ENCODE measurements at regions not wholly inside any gene's neighbourhood (a gene's known extent, or its start where the extent isn't known, plus 50 kb on each side); places are given as distances from the start of the nearest gene placed in this dataset.
A peak's percentile ranks its signal among the peaks of the same experiment; 100 is the strongest.

DNA sequence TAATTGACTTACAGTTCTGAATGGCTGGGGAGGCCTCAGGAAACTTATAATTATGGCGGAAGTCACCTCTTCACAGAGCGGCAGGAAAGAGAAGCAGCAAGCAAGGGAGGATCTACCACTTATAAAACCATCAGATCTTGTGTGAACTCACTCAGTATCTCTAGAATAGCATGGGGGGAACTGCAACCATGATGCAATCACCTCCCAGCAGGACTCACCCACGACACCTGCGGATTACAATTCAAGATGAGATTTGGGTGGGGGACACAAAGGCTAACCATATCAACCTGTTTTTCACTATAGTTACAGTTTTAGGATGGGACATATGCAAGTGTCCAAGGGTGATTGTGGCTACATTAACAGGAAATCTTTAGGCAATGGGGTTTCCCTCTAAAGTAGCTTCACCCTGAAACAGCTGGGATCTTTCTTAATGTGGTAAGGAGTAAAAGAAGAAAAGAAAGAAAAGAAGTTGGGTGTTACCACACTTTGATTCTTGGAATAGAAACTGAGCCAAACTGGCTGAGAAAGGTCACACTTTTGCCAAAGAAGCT lies 453.8 kb downstream of the OTOL1 start:
- TF ChIP-seq, protein P1, sequence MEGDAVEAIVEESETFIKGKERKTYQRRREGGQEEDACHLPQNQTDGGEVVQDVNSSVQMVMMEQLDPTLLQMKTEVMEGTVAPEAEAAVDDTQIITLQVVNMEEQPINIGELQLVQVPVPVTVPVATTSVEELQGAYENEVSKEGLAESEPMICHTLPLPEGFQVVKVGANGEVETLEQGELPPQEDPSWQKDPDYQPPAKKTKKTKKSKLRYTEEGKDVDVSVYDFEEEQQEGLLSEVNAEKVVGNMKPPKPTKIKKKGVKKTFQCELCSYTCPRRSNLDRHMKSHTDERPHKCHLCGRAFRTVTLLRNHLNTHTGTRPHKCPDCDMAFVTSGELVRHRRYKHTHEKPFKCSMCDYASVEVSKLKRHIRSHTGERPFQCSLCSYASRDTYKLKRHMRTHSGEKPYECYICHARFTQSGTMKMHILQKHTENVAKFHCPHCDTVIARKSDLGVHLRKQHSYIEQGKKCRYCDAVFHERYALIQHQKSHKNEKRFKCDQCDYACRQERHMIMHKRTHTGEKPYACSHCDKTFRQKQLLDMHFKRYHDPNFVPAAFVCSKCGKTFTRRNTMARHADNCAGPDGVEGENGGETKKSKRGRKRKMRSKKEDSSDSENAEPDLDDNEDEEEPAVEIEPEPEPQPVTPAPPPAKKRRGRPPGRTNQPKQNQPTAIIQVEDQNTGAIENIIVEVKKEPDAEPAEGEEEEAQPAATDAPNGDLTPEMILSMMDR (IDR thresholded peaks at IDR 0.05; ENCODE audit: insufficient read depth, low read depth, low read length, missing control alignments): no peak
- H3K4me3 ChIP-seq (ENCODE audit: low read depth, low read length): no peak overlapping the region
- no peak for DNase-seq (ENCODE audit: low read depth)

DNA sequence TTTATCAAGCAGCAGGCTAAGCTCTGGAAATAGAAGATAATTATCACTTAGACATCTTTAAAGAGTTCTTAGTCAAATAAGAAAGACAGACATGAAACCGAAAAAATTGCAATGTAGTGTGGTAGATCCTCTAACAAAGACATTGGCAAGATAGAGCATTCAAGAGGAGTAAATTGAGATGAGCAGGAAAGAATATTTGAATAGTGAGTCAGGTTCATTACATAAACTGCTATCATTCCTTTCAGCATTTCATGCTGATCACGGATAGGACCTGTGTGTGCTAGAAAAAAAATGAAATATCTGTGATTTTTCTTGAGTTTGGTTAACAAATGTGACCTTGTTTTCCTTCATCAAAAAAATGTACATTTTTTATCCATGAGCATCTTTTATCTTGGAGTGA lies 460.9 kb downstream of the OTOL1 start:
- TF ChIP-seq, protein P1 (IDR thresholded peaks at IDR 0.05; ENCODE audit: insufficient read depth, low read depth, low read length, missing control alignments): no peak

DNA sequence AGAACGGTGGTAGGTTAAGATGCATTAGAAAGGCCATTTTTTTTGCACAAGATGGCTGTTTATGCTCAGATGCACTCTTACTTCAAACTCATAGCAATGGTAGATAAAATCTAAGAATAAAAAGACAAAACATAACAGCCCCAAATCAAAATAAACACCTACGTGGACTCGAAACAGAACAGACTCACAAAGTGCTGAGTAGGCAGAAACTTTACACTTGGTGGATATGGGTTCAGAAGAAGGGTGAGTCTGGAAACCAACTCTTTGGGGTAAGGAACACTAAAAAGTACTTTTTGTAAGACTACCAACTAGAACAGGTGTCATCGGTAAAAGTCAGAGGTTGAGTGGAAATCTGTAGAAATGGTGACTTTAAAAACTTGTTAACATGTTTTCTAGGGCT lies 468.2 kb downstream of the OTOL1 start:
- no peak overlapping the region for H3K4me3 ChIP-seq (ENCODE audit: low read depth, low read length)
- TF ChIP-seq, protein P1 (IDR thresholded peaks at IDR 0.05; ENCODE audit: insufficient read depth, low read depth, low read length, missing control alignments): no peak
- DNase-seq (ENCODE audit: low read depth): no peak

More for the DNA sequence above, 460.9 kb downstream of the OTOL1 start:
- H3K4me3 ChIP-seq (ENCODE audit: low read depth, low read length): no peak overlapping the region
- no peak for DNase-seq (ENCODE audit: low read depth)

DNA sequence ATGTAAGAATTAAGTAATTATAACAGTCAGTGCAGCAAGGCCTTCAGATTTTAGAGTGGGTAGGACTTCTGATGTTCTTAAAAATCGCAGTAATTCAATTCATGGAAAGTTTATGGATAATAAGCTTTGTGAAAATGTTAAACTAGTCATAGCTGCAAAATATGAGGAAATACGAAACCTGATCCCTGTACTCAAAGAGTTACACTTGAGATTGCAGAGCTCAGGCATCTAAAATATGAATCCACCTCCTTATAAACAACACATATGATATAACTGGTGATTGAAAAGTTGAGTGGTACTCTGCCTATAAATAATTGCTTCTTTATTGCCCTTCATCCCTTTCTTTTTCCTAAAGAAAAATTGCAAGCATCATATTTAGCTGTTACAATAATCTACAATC lies 473.3 kb downstream of the OTOL1 start:
- TF ChIP-seq, protein P1 (IDR thresholded peaks at IDR 0.05; ENCODE audit: insufficient read depth, low read depth, low read length, missing control alignments): no peak
- no peak for DNase-seq (ENCODE audit: low read depth)
- H3K4me3 ChIP-seq (ENCODE audit: low read depth, low read length): no peak overlapping the region

DNA sequence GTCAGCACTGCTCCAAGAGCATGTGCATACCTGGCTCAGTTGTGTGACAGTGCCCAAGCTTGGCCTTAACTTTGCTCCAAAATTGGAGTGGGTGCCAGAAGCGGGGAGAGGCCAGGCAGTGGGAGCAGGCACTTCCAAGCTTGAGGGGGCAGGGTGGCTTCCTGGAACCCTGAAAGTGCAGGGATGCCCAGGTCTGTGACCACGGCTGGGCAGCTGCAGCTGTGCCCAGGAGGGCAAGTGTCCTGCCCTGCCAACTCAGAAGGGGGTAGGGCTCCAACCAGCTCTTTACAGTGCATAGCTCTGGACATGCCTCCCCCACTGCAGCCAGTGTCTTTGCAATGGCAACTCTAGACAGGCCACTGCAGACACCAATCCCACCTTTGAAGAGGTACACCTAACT lies 478.6 kb downstream of the OTOL1 start:
- TF ChIP-seq, protein P1 (IDR thresholded peaks at IDR 0.05; ENCODE audit: insufficient read depth, low read depth, low read length, missing control alignments): no peak
- no peak overlapping the region for H3K4me3 ChIP-seq (ENCODE audit: low read depth, low read length)
- no peak for DNase-seq (ENCODE audit: low read depth)

DNA sequence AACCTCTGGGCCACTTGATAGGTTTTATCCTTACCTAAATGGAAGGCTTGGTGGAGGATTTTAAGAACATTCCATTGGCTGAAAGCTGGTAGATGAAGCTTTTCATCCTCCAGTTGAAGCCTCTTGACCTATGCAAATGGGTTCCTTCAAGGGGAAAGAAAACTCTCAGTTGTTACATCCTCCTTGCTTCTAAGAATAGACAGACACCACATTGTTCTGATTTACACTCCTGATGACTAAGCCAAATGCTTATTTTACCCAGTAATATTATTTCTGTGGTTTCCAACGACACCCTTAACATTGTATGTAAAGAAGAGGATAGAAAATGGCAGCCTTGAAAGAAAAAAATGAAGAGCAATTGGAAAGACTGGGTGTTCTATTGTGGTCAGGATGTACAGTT lies 480.5 kb downstream of the OTOL1 start:
- no peak overlapping the region for H3K4me3 ChIP-seq (ENCODE audit: low read depth, low read length)
- DNase-seq (ENCODE audit: low read depth): peak; percentile 12
- TF ChIP-seq, protein P1 (IDR thresholded peaks at IDR 0.05; ENCODE audit: insufficient read depth, low read depth, low read length, missing control alignments): no peak

DNA sequence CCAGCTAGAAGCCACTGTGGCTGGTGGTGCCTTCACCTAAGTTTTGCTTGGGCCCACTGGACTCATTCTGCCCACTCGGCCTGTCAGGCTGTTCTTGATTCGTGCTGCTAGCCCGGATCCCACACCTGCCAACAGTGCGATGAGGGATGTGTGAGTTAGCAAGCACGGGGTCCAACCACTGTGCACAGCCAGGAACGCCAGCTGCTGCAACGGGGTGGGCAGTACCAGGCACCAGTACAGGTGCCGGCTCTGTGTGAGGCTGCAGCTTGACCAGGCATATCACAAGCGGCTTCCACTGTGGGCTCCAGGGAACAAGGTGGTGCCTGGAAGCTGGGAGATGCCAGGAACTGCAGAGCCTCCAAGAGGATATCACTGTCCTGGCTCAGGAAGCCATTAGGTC lies 481.2 kb downstream of the OTOL1 start:
- H3K4me3 ChIP-seq (ENCODE audit: low read depth, low read length): no peak overlapping the region
- TF ChIP-seq, protein P1 (IDR thresholded peaks at IDR 0.05; ENCODE audit: insufficient read depth, low read depth, low read length, missing control alignments): no peak
- no peak for DNase-seq (ENCODE audit: low read depth)

All from GM12865 (cell line).